NAMALWA (cell line): ENCODE measurements at regions not wholly inside any gene's neighbourhood (a gene's known extent, or its start where the extent isn't known, plus 50 kb on each side); places are given as distances from the start of the nearest gene placed in this dataset.

Source experiments
- DNase-seq: peaks from one replicate; pipeline ENCODE4 v3.0.0-alpha.2; 2015; ENCODE audit warnings: low spot score

- DNase-seq: no peak
Observed at GRCh38 chr7:57256637-57257375, 124.6 kb upstream of the ZNF479 start.

DNA sequence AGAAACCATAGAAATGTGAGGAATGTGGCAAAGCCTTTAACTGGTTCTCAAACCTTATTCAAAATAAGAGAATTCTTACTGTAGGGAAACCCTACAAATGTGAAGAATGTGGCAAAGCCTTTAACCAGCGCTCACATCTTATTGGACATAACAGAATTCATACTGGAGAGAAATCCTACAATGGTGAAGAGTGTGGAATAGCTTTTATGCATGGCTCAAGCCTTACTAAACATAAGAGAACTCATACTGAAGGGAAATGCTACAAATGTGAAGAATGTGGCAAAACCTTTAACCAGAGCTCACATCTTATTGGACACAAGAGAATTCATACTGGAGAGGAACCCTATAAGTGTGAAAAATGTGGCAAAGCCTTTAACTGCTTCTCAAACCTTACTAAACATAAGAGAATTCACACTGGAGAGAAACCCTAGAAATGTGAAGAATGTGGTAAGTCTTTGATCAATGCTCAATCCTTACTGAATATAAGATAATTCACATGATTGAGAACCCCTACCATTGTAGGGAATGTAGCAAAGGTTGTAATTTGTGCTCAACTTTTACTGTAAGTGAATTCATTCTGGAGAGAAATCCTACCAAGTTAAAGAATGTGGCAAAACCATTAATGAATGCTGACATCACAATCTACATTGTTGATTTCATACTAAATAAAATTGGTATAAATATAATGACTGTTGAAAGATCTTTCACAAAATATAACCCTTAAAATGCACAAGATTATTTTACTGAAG, 142.5 kb upstream of the ZNF479 start:
- no peak for DNase-seq

DNA sequence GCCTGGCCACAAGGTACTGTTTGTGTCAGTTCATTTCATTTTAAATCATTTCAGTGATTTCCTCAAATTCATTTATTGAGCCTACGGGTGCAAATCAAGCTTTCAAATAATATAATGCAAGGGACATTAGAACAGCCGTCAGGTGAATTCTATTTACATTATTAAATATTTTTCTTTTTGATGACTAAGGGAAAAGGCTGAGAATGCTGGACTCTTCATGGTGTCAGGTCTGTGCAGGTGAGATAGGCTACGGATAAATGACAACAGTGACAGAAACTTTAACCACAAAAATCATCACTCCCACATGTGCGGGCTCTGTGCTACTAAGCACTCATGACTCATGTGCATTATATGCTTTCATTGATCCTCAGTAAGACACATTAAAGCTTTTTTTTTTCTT, 149.2 kb upstream of the ZNF716 start:
- no peak for DNase-seq

- DNase-seq: peak; percentile 29
Observed at GRCh38 chr7:57305192-57305748, 144.7 kb upstream of the ZNF716 start.

DNA sequence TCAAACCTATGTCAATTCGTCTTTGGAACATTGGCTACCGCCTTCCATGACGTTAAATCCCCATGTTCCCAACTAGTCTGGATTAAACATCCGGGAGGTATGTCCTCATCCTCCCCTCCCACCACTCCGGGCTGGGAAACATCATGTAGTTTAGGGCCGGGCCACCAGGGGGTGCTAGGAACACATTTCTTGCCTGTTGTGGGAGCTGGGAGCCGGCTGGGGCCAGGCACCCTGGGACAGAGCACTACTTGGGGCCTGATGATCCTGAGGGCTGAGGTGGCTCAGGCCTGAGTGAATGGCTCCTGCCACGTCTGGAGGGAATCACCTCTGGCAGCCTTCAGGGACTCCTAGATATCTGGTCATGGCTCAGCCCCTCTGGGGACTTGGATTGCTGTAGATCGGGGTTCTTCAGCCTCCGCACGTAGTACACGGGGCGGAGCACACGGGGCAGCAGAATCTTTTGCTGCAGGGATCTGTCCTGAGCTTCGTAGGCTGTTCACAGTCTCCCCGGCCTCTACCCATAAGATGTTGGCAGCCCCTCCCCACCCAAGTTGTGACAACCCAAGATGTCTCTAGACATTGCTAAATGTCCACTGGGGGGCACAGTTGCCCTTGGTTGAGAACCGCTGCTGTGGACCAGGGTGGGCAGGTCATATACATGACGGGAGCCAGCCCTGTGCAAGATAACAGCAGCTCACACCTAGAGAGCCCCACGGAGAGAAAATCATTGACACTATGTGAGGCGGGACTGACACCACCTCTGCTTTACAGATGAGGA, 141.2 kb upstream of the ZNF716 start:
- peak; percentile 43 for DNase-seq

DNA sequence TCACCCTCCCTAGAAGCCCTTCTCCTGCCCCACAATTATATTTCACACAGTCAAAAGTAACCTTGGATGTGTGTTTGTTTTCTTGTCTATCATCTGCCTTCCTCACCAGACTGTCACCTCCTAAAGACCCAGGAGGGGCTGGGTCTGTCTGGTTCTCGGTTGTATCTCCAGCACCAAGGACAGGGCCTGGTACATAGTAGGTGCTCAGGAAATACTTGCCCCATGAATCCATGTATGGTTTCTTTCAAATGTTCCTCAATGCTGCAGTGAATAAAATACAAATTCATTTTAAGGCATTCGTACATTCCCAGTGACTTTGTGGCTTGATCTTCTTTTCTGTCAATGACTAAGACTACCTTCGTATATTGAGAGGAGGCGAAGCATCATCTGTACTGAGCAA, 122.9 kb upstream of the ZNF716 start:
- DNase-seq: no peak

- DNase-seq: no peak
Observed at GRCh38 chr7:57328457-57328856, 121.5 kb upstream of the ZNF716 start.

DNA sequence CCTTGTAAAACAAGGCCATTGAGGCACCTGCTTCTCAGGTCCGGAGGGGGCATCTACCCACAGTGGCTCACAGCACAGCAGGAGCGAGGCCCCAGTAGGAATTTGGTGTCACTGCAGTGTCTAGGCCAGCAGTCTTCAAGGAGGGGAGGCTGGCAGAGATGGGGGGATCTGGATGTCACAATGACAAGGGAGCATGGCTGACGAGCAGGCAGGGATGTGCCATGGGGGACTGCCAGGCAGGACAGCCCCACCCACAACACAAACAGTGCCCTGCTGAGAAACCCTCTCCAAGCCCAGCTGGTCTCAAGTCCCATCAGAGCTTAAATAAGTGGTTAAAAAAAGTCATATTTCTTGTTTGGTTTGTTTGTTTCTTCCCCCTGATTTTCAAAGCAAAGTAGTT, 121.0 kb upstream of the ZNF716 start:
- DNase-seq: no peak

DNA sequence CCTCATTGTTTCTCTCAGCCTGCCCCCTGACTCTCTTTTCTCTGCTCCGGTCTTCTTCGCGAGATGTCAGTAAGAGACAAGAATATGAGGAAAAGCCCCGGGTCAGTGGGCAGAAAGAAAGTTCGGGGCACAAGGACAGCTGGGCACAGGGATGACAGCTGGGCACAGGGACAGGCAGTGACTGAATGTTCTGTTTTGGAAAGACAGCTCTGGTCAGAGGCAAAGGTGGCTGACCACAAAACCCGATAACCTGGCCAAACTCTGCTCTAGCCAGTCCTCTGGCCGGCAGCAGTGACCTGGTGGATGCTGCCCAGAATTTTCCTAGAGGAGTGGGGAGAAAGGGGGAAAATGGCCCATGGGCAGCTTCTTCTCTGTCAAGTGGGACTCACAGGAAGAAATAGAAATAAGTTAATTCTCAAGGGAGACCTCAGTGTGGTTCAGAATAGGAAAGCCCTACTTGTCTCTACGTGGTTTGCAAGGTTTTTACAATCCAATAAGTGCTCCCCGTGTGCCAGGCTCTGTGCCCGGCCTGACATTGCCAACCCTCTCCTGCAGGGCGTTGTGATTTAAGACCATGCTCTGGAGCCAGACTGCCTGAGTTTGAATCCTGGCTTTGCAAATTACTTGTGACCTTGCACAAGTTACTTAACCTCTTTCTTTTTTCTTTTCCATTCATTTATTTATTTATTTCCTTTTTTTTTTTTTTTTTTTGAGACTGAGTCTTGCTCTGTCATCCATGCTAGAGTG, 110.6 kb upstream of the ZNF716 start:
- no peak for DNase-seq

- no peak for DNase-seq
Observed at GRCh38 chr7:57342954-57343353, 107.0 kb upstream of the ZNF716 start.

DNA sequence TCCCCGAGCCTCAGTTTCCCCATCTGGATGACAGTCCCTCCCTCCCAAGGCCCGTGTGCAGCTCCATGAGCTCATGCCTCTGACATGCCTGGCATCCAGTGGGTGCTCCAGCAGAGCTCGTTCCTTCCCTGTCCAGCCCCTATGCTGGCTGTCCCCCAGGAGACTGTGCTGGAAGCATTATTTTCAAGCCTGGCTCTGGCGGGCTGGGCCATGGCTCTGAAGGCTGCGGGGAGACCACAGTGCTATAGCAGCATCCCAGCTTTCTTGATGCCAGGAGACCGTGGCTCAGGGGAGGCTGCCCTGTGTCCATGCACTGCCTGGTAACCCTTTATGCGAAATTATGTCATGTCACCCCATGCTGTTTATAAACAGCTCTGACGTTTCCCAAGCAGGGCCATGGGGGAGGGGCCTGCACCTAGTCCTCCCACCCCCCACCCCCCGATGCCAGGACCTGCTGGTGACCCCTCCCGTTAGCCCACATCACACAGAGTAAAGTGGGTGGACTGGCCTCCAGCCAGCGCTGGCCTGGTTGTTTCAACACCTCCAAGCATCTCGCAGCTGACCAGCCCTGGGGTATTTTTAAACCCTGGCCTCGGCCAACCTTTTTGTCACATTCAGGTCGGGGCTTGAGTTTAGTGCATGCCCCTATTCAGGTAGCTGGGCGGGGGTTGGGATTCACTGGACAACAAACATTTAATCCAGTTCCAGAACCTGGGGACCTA, 105.9 kb upstream of the ZNF716 start:
- no peak for DNase-seq

DNA sequence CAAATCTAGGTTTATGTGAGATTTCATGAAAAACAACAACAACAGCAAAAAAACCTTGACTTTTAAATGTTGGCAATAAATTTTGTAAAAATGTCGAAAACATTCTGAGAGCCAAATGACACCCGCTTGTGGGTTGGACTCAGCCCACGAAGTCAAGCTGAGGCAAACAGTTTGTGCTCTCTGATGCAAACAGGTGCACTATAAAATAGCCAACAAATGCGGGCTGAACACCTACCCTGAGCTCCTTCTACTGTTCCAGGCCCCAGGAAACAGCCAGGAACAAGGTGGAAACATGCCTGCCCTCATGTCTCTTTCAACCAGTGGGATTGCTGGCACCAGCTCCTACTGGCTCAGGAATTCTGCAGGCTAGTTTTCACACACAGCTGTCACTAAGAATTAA, 105.0 kb upstream of the ZNF716 start:
- no peak for DNase-seq

GRCh38 chr7:57348646-57349269, 101.2 kb upstream of the ZNF716 start:
- DNase-seq: no peak

GRCh38 chr7:57354195-57354594, 95.8 kb upstream of the ZNF716 start:
- DNase-seq: no peak

- no peak for DNase-seq
Observed at GRCh38 chr7:57354679-57355338, 95.2 kb upstream of the ZNF716 start.

GRCh38 chr7:57361406-57361805, 88.6 kb upstream of the ZNF716 start:
- DNase-seq: no peak

DNA sequence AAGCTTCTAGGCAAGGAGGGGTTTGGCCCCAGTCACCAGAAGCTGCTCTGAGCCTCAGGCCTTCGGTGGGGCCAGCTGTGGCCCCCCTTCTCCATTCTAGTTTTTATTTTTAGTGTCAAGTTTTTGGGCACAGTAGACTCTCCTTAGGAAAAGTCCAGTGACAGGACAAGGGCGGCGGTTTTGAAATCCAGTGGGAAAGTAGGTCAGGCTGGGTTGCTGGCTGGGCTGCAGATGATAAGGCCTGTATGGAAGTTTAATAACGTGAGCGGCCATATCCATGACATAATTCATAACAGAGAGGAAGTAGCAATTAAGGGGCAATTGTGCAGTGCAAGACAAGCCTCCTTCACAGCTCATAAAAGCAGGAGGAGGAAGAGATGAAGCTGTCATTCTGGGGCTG, 87.1 kb upstream of the ZNF716 start:
- no peak for DNase-seq

GRCh38 chr7:57363321-57363720, 86.7 kb upstream of the ZNF716 start:
- DNase-seq: no peak

GRCh38 chr7:57364933-57365710, 84.9 kb upstream of the ZNF716 start:
- no peak for DNase-seq
